ENCODE measurements at regions not wholly inside any gene's neighbourhood (a gene's known extent, or its start where the extent isn't known, plus 50 kb on each side); places are given as distances from the start of the nearest gene placed in this dataset.

DNA sequence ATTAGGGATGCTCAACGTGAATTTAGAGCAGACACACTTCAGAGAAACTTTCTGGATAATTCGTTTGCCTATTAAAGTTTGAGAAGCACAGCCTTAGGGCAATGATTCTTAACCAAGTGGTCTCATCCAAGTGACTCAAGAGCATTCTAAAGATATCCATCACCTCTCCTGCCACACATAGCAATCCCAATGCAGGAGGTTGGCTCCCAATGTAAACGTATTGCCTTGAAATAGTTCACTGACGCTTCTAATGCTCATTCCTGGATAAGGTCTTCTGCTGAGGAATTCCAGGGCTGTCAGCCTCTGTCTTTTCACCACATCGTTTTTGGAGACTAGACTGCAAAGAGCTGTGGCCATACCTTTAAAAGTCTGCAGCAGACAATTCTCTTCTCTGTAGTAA lies 279.8 kb upstream of the DACH1 start:
- Histone ChIP-seq H3F3A (ENCODE audit: insufficient read depth, low read length, poor library complexity, severe bottlenecking) (no peaks in the 10 kb centered on the region), H2AFZ (ENCODE audit: low read depth, low read length) (no peak overlapping the region), H3K4me2 (ENCODE audit: low read length) (no peak overlapping the region), H3K4me3 (ENCODE audit: low read length) (no peak overlapping the region), H3K36me3 (ENCODE audit: insufficient read depth, low read length) (no peaks in the 10 kb centered on the region), H4K20me1 (ENCODE audit: insufficient read depth) (no peaks in the 10 kb centered on the region), H3K9me2 (ENCODE audit: insufficient read depth, low read length) (no peaks in the 10 kb centered on the region), H3K9me3 (ENCODE audit: low read length) (no peaks in the 10 kb centered on the region), H3K27me3 (ENCODE audit: insufficient read depth, low read depth, low read length) (no peaks in the 10 kb centered on the region), H3K79me2 (replicated peaks; ENCODE audit: insufficient read depth, low read length) (no peaks in the 10 kb centered on the region), H3K27ac (ENCODE audit: low read length) (no peak overlapping the region), H3K9ac (ENCODE audit: low read length) (no peak overlapping the region)
- no peak for TF ChIP-seq RAD21 (conservative IDR thresholded peaks at IDR 0.05)
- TF ChIP-seq EZH2 (IDR thresholded peaks at IDR 0.05; ENCODE audit: borderline replicate concordance, insufficient read depth, low read length, poor library complexity, severe bottlenecking): no peak
- no peak for TF ChIP-seq CTCF (IDR thresholded peaks at IDR 0.05; ENCODE audit: poor library complexity, severe bottlenecking)
- TF ChIP-seq EP300 (conservative IDR thresholded peaks at IDR 0.05; ENCODE audit: poor library complexity, severe bottlenecking): no peak
- TF ChIP-seq SMC3 (conservative IDR thresholded peaks at IDR 0.05; ENCODE audit: poor library complexity): no peak
- no peak for TF ChIP-seq POLR2AphosphoS5 (IDR thresholded peaks at IDR 0.05)
- no peak for TF ChIP-seq TAF1 (IDR thresholded peaks at IDR 0.05; ENCODE audit: low read depth)
- TF ChIP-seq, protein P1, sequence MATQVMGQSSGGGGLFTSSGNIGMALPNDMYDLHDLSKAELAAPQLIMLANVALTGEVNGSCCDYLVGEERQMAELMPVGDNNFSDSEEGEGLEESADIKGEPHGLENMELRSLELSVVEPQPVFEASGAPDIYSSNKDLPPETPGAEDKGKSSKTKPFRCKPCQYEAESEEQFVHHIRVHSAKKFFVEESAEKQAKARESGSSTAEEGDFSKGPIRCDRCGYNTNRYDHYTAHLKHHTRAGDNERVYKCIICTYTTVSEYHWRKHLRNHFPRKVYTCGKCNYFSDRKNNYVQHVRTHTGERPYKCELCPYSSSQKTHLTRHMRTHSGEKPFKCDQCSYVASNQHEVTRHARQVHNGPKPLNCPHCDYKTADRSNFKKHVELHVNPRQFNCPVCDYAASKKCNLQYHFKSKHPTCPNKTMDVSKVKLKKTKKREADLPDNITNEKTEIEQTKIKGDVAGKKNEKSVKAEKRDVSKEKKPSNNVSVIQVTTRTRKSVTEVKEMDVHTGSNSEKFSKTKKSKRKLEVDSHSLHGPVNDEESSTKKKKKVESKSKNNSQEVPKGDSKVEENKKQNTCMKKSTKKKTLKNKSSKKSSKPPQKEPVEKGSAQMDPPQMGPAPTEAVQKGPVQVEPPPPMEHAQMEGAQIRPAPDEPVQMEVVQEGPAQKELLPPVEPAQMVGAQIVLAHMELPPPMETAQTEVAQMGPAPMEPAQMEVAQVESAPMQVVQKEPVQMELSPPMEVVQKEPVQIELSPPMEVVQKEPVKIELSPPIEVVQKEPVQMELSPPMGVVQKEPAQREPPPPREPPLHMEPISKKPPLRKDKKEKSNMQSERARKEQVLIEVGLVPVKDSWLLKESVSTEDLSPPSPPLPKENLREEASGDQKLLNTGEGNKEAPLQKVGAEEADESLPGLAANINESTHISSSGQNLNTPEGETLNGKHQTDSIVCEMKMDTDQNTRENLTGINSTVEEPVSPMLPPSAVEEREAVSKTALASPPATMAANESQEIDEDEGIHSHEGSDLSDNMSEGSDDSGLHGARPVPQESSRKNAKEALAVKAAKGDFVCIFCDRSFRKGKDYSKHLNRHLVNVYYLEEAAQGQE (IDR thresholded peaks at IDR 0.05; ENCODE audit: borderline replicate concordance): no peak
- TF ChIP-seq MXI1 (conservative IDR thresholded peaks at IDR 0.05; ENCODE audit: poor library complexity, severe bottlenecking): no peak

- Histone ChIP-seq H3K79me2 (replicated peaks; ENCODE audit: insufficient read depth, low read length) (no peaks in the 10 kb centered on the region), H3K9ac (ENCODE audit: low read length) (no peak overlapping the region), H3K4me2 (ENCODE audit: low read length) (no peak overlapping the region), H3K4me3 (ENCODE audit: low read length) (no peak overlapping the region), H3K27me3 (ENCODE audit: insufficient read depth, low read depth, low read length) (no peaks in the 10 kb centered on the region), H2AFZ (ENCODE audit: low read depth, low read length) (no peak overlapping the region), H3F3A (ENCODE audit: insufficient read depth, low read length, poor library complexity, severe bottlenecking) (no peaks in the 10 kb centered on the region), H4K20me1 (ENCODE audit: insufficient read depth) (no peaks in the 10 kb centered on the region), H3K9me2 (ENCODE audit: insufficient read depth, low read length) (no peaks in the 10 kb centered on the region), H3K9me3 (ENCODE audit: low read length) (no peaks in the 10 kb centered on the region), H3K36me3 (ENCODE audit: insufficient read depth, low read length) (no peaks in the 10 kb centered on the region), H3K27ac (ENCODE audit: low read length) (no peak overlapping the region)
- TF ChIP-seq, protein P1 (IDR thresholded peaks at IDR 0.05; ENCODE audit: borderline replicate concordance): no peak
- no peak for TF ChIP-seq SMC3 (conservative IDR thresholded peaks at IDR 0.05; ENCODE audit: poor library complexity)
- no peak for TF ChIP-seq CTCF (IDR thresholded peaks at IDR 0.05; ENCODE audit: poor library complexity, severe bottlenecking)
- TF ChIP-seq POLR2AphosphoS5 (IDR thresholded peaks at IDR 0.05): no peak
- no peak for TF ChIP-seq EZH2 (IDR thresholded peaks at IDR 0.05; ENCODE audit: borderline replicate concordance, insufficient read depth, low read length, poor library complexity, severe bottlenecking)
- TF ChIP-seq RAD21 (conservative IDR thresholded peaks at IDR 0.05): no peak
- no peak for TF ChIP-seq MXI1 (conservative IDR thresholded peaks at IDR 0.05; ENCODE audit: poor library complexity, severe bottlenecking)
- TF ChIP-seq EP300 (conservative IDR thresholded peaks at IDR 0.05; ENCODE audit: poor library complexity, severe bottlenecking): no peak
- TF ChIP-seq TAF1 (IDR thresholded peaks at IDR 0.05; ENCODE audit: low read depth): no peak
Observed at GRCh38 chr13:72145383-72145782, 278.4 kb upstream of the DACH1 start.

Measured in neural cell (in vitro differentiated cells).